NCI-H2107 treated with DMSO at 0.1 percent for 48 hours (cell line): ENCODE measurements at regions not wholly inside any gene's neighbourhood (a gene's known extent, or its start where the extent isn't known, plus 50 kb on each side); places are given as distances from the start of the nearest gene placed in this dataset.

ENCODE experiments used
- DNase-seq: peaks from one replicate; lab custom pipeline; 2025; ENCODE audit not compliant: unreplicated experiment; lab: John Stamatoyannopoulos, UW

DNA sequence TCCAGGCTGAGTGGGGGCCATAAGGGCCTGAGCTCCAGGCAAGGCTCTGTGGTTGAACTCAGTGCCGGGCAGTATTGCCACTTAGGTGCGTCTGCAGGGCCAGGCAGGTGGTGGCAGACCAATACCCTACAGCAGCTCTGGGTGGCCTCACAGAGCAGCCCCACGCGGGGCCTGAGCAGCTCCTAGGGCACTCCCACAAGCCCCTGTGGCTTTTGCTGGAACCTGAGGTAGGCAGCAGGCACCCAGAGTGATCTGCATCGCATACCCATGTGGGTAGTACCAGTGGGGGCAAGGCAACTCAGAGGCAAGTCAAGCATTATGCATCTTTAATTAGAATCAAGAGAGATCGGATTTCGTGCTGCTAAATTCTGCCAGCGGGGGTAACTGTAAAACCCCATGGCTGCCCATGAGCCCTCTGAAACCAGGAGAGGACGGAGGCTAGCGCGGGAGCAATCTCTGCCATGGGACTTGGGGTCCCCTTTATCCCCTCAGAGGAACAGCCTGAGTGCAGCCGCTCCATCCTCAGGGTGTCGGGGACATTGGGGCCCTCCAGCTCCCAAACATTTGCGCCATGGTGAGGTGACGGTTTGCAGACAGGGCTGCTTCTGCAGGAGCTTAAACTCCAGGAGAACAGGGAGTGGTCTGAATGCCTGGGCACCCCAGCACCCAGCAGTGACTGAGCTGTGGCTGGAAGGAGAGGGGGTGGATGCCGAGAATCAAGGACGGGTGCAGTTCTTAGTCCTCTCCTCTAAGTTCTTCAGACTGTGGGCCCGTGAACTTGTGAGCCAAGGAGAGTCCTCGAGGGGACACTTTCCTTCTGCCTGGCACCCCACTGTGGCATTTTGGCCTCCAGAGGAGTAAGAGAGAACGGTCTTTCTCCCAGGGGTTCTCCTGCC, 62.4 kb upstream of the PCSK6 start:
- DNase-seq = no peak

DNA sequence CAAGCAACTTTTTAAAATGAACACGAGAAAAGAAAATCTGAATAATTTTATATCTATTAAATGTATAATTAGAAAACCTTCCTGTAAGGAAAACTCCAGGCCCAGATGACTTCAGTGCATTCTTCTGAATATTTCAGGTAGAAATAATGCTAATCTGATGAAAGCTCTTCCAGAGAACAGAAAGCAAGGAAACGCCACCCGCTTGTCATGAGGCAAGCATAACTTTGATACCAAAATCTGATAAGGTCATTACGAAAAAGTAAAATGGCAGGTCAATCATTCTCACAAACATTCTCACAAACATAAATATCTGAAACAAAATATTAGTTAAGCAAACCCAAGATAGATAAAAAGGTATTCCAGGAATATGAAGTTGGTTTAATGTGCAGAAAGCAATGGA, 60.6 kb upstream of the PCSK6 start:
- no peak for DNase-seq

DNA sequence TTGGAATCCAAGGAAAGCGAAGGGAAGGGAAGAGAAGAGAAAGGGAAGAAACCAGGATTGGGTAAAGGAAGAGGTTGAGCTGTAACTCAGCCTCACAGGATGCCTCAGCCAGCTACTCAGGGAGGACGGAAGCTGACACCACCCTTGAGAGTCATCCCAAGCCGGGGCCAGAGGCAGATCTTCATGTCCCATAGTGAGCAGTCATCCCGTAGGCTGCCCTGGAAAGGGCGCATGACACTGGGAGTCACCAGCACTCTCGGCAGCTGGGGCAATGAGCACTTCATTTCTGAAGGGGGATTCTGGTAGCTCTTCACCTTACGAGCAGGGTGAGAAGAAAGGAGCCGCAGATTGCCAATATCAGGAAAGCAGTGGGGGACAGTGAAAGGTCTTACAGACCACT, 60.1 kb upstream of the PCSK6 start:
- no peak for DNase-seq

DNA sequence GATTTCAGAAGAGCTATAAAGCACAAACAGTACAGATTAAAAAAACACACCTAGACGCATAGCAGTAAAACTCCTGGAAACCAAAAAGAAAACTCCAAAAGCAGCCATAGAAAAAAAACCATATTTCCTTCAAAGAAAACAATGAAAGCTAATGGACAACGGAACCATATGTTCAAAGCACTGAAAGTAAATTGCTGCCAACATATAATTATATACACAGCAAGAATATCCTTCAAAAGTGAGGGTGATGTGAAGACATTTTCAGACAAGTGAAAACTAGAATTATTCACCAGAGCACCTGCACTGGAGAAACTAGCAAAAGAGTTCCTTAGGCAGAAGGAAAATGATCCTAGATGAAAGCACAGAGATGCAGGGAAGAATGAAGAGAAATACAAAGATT, 58.2 kb upstream of the PCSK6 start:
- DNase-seq = no peak

DNA sequence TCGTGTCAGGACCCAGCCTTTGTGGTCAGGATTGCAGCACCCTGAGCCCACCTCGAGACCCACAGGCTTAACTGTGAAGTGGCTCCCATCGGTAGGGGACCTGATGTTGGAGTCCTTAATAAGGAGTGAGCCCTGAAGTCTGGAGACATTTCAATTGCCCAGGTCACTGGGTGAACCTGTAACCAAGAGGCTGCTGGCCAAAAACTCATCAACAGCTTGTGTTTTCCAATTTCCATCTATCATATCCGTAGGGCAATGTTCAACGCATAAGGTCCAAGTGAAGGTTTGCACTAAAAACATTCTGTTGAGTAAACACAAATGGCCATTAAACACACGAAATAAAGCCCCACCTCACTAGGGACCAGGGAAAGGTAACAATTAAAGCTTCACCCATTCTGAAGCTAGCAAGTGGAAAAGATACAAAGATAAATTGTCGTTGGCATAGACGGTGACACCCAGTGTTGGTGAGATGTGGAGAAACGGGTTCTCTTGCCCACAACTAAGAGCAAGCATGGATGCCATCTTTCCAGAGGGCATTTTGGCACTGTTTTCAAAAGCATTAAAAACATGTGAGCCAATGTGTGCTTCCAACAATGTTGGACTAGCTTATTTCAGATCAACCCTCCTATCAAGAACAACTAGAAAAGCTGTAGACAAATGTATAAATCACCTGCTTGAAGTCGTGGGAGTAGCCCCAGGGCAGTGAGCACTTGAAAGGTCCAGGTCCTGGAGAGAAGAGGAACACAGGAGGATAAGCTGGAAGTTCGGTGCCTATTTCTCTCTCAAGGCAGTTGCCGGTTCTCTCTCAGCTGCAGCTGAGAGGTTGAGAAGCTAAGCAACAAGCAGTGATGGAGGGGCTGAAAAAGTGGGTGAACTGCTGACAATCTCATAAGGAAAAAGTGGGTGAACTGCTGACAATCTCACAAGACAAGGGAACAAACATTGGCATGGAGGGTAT, 56.3 kb upstream of the PCSK6 start:
- DNase-seq = no peak

DNA sequence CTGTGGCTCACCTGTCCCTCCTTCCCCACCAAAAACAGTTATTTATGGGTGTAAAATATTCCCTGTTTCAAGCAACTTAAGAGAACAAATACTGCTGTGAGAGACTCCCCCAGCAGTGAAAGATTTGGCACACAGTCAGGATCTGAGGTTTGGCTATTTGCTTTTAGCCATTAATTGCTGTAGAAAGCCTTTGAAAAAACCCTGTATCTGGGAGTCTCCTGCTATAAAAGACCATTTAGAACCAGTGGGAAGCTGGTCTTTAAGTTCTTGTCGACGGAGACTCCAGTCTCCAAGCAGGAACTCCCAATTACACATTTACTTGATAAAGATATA, 55.1 kb upstream of the PCSK6 start:
- DNase-seq = no peak

DNA sequence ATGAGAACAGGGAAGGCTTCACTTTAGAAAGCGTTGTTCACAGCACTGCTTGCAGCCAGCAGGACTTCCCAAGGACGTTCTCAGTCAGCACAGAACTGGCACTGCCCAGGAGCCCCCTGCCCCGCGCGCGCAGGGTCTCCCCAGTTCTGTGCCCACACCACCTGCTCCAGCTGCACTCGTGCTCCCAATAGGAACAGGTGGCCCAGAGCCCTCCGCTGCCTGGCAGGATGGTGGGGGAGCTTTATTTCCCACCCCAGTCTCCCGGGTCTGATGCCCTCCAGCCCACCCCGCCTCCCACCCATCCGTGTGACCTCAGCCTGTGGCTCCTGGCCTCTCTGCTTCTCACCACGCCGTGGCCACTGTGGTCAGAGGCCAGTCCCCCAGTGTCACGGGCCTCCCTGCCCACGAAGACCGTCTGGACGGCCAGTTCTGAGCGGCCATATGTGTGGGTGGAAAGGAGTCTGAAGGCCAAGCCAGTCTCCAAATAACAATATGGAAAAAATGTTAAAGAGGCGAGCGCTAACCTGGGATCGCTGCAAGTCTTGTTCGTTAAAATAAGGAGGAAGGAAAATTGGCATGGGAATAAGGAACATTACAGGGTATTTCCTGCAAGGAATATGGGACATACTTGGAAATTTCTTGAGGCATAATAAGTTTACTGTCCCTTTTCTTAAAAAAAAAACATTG, 54.6 kb upstream of the PCSK6 start:
- no peak for DNase-seq

DNA sequence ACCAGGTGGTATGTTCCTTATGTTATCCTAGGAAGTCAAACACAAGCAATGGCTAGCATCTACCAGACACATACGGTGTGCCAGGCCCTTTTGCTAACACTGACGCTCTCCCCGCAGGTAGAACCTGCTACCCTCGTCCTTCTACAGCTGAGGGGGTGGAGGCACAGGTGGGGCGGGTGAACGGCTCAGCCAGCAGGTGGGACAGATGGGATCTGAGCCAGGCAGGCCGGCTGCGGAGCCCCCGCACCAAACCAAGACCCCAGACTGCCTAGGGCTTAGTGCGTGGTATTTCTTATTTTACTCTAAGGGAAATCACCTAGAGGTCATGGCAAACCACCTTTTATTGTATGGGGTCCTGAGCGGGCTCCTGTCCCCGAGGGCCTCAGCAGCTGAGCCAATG, 53.9 kb upstream of the PCSK6 start:
- DNase-seq = no peak

DNA sequence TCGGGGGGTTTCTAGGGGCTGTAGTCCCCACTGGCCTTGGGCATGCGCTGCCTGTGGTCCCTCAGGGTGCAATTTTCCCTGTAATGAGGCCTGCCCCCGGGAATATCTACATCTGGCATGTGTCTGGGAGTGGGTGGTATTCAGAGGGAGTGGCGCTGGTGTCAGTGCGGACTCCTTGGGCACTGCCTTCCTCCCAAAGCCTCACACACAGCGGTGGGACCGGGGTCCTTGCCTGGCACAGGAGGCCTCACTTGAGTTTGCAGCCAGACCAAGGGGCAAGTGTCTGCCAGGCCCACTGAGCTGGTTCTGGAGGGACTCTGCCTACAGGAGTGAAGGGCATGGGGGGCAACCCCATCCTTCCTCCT, 53.5 kb upstream of the PCSK6 start:
- DNase-seq = no peak

DNA sequence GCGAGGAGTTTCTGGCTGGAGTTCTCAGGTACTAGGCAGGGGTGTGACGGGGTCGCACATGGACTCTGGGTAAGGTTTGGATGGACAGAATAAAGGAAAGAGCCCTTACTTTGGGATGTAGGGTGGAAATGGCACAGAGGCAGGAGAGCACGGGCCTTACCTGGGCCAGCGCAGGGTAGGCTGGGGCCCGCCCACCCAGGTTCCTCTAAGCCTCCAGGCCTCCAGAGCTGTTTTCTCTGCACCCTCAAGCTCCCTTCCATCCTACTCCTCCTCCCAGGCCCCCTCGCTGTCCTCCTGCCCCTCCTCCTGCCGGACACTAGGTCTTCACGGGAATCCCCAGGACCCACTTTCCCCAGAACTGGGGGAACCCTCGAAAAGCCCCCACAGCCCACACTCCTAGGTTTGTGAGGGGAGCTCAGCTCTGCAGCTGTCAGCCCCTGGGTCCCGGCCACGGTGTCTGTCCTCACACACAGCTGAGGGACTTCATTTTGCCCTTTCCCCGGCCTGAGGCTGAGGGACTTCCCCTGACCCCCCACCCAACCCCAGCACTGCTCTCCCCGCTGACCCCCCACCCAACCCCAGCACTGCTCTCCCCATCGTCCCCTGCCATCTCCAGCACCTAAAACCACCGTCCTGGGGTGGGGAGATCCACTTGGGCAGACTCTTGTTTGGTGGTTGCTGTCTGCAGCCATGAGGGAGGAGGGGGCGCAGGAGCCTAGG, 53.0 kb upstream of the PCSK6 start:
- DNase-seq = no peak

DNA sequence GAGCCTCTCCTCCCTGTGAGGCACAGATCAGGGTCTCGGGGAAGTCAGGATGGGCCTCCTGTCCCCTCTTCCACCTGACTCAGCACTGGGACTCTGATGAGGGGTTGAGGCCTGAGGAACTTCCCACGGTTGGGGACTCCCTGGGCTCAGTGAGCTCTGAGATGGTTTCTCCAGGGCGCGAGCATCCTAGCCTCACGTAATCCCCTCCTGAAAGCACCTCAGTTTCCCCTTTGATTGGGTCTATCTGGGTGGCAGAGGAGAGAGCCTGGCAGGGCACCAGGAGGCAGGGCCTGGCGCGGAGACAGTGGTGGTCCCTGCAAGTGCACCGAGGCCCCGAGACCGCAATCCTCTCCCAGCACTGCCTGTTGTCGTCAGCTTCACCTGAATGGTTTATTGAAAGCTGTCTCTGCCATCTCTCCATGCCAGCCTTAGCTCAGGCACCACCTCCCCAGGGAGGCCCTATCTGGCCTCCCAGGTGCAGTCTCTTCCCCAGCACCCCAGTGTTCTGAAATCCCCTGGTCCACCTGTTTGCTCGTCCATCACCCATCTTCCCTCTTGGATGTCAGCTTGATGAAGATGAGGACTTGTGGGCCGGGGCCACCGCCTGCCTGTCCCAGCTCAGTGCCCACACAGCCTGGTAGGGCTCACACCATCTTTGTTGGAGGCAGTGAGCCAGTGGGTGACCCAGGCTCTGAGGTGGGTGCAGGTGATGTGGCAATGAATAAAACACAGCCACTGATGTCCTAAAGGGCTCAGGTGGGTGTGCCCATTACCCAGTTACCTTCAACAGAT, 52.2 kb upstream of the PCSK6 start:
- DNase-seq = no peak

DNA sequence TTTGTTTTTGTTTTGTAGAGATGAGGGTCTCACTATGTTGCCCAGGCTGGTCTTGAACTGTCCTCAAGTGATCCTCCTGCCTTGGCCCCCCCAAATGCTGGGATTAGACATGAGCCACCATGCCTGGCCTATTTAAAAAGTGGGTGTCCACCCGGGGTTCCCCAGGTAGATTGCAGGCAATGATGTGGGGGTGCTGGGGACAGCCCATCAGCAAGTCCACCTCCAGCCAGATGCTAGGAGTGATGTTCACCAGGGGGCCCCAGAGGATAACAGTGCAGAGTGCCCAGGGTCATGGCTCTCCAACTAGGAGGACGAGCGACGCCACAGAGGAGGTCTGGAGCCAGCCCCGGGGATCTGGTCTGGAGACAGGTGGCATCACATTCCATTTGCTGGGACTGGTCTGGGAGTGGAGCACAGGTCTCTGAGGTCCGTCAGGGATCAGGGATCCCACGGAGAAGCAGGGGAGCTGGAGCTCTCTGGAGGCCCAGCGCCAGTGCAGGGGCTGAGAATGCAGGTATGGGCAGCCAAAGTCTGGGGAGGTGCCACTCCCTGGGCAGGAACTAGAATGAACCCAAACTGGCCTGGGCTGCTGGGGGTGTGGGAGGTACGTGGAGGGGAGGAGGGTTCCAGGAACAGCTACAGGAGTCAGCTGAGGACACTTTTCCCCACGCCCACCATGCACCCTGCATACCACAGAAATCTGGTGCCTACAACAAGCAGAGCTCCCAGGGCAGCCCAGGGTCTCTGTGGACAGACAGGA, 51.2 kb upstream of the PCSK6 start:
- DNase-seq = no peak

DNA sequence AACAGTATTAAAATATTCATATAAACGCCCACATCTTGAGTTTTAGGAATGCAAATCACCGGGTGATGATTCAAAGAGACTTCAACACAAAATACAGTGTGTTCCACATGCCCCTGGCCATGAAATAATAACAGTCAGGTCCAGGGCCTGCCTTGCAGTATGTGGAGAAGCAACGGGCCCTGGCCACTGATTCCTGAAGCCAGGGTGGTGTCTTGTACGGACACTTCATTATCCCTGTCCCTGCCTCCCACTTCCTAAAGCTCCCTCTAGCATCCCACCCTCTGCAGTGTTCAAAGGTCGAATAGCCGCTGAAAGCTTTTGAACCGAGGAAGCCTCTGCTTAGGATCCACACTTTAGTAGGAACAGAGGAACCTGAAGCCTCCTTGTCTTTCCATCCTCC, 50.4 kb upstream of the PCSK6 start:
- no peak for DNase-seq

DNA sequence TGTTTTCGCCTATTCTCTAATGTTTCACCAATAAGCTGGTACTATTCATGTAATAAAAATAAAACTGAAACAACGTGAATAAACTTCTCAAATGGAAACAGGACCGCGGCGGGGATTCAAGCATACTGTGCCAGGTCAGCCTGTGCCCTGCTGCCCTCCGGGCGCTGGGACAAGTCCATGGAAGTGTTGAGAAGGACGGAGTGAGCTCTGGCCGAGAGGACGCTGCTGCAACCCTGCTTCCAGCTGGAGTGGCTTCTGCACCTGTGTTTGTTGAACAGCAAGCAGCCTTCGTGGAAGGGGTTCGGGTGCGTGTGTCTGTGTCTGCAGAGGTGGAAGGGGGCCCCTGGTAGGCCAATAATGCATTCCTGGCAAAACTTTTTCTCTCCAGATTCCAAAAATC, 50.0 kb upstream of the PCSK6 start:
- no peak for DNase-seq
